Fibroblast of lung (primary cell): ENCODE measurements at regions not wholly inside any gene's neighbourhood (a gene's known extent, or its start where the extent isn't known, plus 50 kb on each side); places are given as distances from the start of the nearest gene placed in this dataset.

Experiments used
- CTCF ChIP-seq, 2 donors: IDR thresholded peaks in 1 of 2; conservative IDR thresholded peaks in 1 of 2; 1 replicate in 1 of 2; 2 replicates in 1 of 2; pipeline ENCODE4 v1.5.1; 2011 to 2012; ENCODE audit warnings: low read length in 2 of 2, control low read depth in 1 of 2, inconsistent platforms in 1 of 2, low read depth in 1 of 2, mild to moderate bottlenecking in 1 of 2
- EZH2 ChIP-seq: IDR thresholded peaks from 2 replicates; pipeline ENCODE4 v1.5.1; 2012; ENCODE audit warnings: low read length, control low read depth, mild to moderate bottlenecking; ENCODE audit errors: missing control alignments

GRCh38 chr4:95979961-95980876 is 140.3 kb downstream of the PDHA2 start:
- TF ChIP-seq CTCF (conservative IDR thresholded peaks at IDR 0.05 in 1 of 2, IDR thresholded peaks at IDR 0.05 in 1 of 2; ENCODE audit: low read depth in 1 of 2, low read length in 2 of 2) (no peak), EZH2 (no peak)
